D721Med (cell line): ENCODE measurements at regions not wholly inside any gene's neighbourhood (a gene's known extent, or its start where the extent isn't known, plus 50 kb on each side); places are given as distances from the start of the nearest gene placed in this dataset.

ENCODE experiments used
- DNase-seq: peaks from one replicate; pipeline ENCODE4 v3.0.0; 2011; ENCODE audit warnings: low spot score; ENCODE audit not compliant: insufficient read length
- FAIRE-seq: peaks from 2 replicates; lab custom pipeline; 2011; peaks lifted over from hg19 to GRCh38; lab: Jason Lieb, UNC
- TF ChIP-seq, protein P1 (sequence below): IDR thresholded peaks from 2 replicates; pipeline ENCODE4 v1.5.1; 2012; ENCODE audit warnings: mild to moderate bottlenecking, control low read depth; ENCODE audit not compliant: insufficient read depth; ENCODE audit errors: missing control alignments

DNA sequence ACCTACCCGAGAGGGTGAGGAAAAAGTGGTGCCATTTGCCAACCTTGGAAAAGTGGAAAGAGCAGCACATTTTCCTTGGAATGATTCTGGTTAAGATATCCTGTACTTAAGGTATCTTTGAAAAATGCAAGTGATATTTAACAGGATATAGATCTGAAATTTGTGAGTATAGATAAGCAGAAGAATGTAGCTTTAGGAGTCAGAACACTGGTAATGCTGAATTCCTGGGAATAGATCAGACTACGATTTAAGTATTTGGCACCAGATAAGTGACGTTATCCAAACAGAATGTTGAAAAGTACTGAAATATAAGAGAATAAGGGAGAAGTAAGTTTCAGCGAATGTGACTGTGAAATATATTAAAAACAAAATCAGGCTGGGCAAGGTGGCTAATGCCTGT lies 210.1 kb downstream of the PCDH7 start:
- FAIRE-seq (no peak), DNase-seq (no peak)
- TF ChIP-seq, protein P1, sequence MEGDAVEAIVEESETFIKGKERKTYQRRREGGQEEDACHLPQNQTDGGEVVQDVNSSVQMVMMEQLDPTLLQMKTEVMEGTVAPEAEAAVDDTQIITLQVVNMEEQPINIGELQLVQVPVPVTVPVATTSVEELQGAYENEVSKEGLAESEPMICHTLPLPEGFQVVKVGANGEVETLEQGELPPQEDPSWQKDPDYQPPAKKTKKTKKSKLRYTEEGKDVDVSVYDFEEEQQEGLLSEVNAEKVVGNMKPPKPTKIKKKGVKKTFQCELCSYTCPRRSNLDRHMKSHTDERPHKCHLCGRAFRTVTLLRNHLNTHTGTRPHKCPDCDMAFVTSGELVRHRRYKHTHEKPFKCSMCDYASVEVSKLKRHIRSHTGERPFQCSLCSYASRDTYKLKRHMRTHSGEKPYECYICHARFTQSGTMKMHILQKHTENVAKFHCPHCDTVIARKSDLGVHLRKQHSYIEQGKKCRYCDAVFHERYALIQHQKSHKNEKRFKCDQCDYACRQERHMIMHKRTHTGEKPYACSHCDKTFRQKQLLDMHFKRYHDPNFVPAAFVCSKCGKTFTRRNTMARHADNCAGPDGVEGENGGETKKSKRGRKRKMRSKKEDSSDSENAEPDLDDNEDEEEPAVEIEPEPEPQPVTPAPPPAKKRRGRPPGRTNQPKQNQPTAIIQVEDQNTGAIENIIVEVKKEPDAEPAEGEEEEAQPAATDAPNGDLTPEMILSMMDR: no peak

DNA sequence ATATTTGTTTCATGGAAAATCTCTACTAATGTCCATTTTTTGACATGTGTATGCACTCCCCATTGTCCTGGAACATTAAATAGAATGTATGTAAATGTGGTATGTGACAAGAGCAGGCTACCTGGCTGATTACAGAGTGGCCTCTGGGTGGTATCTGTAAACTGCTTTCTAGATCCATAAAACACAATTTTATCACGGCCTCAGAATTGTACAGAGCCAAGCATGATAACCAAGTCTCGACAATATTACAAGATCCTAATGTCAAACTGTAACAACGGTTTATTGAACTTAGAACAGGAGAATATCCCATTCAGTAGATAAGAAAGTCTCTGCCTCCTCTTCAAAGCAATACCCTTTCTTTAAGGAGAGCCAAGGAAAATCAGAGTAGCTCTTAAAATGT lies 212.4 kb downstream of the PCDH7 start:
- no peak for DNase-seq

DNA sequence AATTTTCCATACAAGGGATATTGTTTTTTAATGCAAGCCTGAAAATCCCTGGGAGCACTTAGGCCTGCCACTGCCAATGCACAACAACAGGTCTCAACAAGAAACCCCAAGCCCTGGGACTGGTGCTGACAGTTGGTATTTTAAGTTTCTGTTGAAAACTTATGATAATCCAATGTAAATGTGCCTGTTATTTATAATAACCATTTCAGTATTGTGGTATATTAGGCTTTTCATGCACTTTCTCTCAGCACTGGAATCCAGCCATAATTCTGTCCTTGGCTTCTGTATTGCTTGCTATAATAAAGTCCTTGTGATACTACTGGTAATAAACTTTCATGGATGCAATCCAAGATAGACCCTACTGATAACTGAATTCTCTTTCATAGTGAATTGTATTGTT lies 218.9 kb downstream of the PCDH7 start:
- no peak for DNase-seq
- TF ChIP-seq, protein P1: no peak
- no peak for FAIRE-seq

More for the DNA sequence above, 212.4 kb downstream of the PCDH7 start:
- no peak for FAIRE-seq
- TF ChIP-seq, protein P1: no peak

DNA sequence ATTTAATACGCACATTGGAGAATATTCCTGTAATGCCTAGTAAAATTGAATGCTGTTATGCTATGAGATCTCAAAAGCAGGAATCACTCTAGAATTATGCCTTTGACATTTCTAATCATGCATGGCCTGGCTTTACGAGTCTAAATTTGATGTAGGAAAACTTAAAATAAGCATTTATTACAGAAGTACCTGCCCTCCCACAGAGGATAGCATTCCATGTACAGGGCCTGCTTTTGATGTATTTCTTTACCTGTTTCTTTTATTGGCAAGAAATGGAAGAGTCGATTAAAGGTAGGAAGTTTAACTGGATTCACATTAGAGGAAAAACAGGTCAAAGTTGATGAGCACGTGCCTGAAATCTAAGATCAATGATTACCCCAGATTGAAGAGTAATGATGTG lies 219.5 kb downstream of the PCDH7 start:
- TF ChIP-seq, protein P1: no peak
- FAIRE-seq (no peak), DNase-seq (no peak)

DNA sequence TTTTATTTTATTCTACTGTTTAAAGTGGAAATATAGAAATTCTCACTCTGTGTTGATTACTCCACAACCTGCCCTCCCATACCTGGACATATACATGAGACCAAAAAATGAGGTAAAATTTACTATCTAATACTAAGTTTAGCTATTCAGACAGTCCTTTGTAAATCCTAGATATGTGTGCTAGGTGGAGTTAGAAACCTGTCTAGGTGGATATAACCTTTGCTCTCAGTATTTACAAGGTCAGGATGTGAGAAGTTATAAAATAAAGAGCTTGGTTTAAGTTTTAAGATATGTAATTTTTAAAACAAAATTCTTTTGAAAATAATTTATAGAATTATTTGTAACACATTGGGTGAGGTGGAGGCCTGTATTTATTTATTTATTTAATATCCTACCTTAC lies 221.5 kb downstream of the PCDH7 start:
- TF ChIP-seq, protein P1: no peak
- FAIRE-seq: no peak

DNA sequence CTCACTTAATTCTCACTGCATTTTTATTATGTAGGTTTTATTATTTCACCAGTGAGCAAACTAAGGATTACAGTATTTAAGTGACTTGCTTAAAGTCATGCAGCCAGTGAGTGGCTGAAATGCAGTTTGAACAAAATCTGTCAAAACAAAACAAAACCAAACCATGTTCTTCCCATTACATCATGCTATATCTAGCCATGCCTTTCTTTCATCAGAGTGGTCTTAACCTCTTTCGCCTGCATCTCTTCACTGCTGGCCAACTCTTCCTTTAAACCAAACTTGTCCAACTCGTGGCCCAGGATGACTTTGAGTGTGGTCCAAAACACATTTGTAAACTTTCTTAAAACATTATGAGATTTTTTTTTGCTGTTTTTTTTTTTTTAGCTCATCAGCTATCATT lies 223.2 kb downstream of the PCDH7 start:
- FAIRE-seq: no peak
- no peak for DNase-seq
- TF ChIP-seq, protein P1: no peak

More for the DNA sequence above, 221.5 kb downstream of the PCDH7 start:
- DNase-seq: no peak

DNA sequence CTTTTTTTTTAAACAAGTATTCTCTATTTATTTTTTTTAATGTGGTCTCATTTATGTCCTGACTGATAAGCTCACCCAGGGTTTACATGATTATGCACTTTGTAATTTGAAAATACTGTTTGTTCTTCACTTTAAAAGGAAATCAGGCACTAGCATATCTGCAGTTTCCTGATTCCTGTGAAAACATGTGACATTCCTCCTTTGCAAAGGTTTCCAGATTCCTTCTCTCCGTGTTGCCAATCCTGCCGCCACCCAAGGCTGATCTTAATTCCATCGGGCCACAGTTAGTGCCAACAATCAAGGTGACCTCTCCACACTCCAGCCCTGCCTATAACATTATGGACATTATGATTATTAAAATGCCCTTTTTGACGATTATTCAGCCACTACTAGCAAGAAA lies 225.4 kb downstream of the PCDH7 start:
- TF ChIP-seq, protein P1: no peak
- DNase-seq: no peak
- FAIRE-seq: no peak
